GM20000 (cell line): ENCODE measurements at regions not wholly inside any gene's neighbourhood (a gene's known extent, or its start where the extent isn't known, plus 50 kb on each side); places are given as distances from the start of the nearest gene placed in this dataset.

Source experiments
- DNase-seq: peaks from one replicate; pipeline ENCODE4 v3.0.0; 2012; ENCODE audit warnings: low spot score
- CTCF ChIP-seq: IDR thresholded peaks from 2 replicates; pipeline ENCODE4 v1.5.1; 2012; ENCODE audit warnings: mild to moderate bottlenecking, control low read depth; ENCODE audit errors: extremely low read depth, missing control alignments

- no peak for TF ChIP-seq CTCF
- DNase-seq: no peak
These were observed 181.6 kb downstream of the PCDH7 start for GRCh38 chr4:30901461-30902451.

- no peak for DNase-seq
- TF ChIP-seq CTCF: no peak
These were observed 183.5 kb downstream of the PCDH7 start for GRCh38 chr4:30903502-30904214.

GRCh38 chr4:30904215-30904555 is 184.0 kb downstream of the PCDH7 start:
- no peak for DNase-seq
- no peak for TF ChIP-seq CTCF

GRCh38 chr4:30904588-30904987 is 184.4 kb downstream of the PCDH7 start:
- no peak for TF ChIP-seq CTCF

GRCh38 chr4:30912098-30912714 is 192.0 kb downstream of the PCDH7 start:
- no peak for TF ChIP-seq CTCF
- DNase-seq: no peak

More at GRCh38 chr4:30904588-30904987, 184.4 kb downstream of the PCDH7 start:
- DNase-seq: no peak

- no peak for TF ChIP-seq CTCF
- no peak for DNase-seq
These were observed 196.4 kb downstream of the PCDH7 start for GRCh38 chr4:30916337-30917274.
